HG02623 (cell line): ENCODE measurements at regions not wholly inside any gene's neighbourhood (a gene's known extent, or its start where the extent isn't known, plus 50 kb on each side); places are given as distances from the start of the nearest gene placed in this dataset.

Experiments used
- ATAC-seq: cut with Tn5 transposase; IDR thresholded peaks from one replicate; pipeline ENCODE4 v1.9.1; 2021; ENCODE audit warnings: moderate library complexity; ENCODE audit not compliant: unreplicated experiment

DNA sequence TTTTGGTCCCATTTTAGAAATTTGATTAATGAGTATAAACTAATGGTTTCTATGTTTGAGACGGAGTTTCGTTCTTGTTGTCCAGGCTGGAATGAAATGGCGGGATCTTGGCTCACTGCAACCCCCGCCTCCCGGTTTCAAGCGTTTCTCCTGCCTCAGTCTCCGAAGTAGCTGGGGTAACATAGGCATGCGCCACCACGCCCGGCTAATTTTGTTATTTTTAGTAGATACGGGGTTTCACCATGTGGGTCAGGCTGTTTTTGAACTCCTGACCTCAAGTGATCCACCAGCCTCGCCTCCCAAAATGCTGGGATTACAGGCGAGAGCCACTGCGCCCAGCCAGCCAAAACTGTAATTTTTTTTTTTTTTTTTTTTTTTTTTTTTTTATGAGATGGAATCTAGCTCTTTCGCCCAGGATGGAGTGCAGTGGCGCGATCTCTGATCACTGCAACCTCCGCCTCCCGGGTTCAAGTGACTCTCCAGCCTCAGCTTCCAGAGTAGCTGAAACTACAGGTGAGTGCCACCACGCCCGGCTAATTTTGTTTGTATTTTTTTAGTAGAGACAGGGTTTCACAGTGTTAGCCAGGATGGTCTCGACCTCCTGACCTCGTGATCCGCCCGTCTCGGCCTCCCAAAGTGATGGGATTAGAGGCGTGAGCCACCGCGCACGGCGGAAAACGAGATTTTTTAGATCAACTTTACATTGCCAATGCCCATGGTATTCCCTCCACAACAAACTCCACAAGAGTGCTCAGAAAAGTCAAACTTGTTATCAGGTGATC lies 127.8 kb downstream of the HFE start:
- no peak for ATAC-seq

DNA sequence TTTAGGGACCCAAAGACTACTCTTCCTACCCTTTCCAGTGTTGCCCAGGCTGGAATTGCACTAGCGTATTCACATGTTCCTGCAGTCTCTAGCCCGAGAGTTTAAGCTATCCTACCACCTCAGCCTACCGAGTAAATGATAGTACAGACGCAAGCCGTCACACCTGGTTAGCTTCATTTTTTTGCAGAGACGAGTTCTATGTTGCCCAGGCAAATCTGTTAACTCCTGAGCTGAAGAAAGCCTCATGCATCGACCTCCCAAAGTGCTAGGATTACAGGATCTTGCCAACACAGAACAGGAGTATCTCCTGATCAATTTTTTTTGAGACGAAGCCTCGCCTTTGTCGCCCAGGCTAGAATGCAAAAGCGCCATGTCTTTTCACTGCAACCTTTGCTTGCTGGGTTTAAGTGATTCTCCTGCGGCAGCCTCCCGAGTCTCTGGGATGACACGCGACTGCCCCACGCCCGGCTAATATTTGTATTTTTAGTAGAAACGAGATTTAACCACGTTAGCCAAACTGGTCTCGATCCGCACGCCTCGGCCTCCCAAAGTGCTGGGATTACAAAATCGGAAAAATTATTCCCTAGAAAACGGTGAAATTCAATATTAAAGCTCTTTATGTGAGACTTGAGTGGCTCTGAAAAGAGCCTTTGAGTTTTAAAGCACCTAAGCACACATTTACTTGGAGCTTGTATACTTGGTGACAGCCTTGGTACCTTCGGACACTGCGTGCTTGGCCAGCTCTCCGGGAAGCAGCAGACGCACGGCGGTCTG lies 128.5 kb downstream of the HFE start:
- ATAC-seq, result no peak

- ATAC-seq, result peak; percentile 66
Observed at GRCh38 chr6:26216359-26216885, 129.2 kb downstream of the HFE start.

- ATAC-seq, result peak; percentile 30
Observed at GRCh38 chr6:26216886-26217713, 129.9 kb downstream of the HFE start.

GRCh38 chr6:26217714-26218075 lies 130.5 kb downstream of the HFE start:
- ATAC-seq, result no peak

DNA sequence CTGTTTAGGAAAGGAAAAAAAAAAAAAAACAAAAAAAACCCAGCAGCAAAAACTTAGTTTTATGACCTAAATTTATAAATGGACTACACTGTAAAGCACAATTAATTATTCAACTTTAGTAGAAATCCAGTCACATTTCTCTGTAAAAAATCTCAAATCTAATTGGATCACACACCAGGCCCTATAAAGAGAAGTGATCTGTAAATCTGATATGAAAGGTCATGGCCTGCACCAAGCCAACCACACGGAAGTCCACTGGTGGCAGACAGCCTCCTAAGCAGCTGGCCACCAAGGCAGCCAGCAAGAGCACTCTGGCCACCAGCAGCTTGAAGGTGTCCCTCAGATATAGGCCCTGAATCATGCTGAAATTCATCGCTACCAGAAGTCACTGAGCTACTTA lies 131.6 kb downstream of the HFE start:
- ATAC-seq, result no peak

DNA sequence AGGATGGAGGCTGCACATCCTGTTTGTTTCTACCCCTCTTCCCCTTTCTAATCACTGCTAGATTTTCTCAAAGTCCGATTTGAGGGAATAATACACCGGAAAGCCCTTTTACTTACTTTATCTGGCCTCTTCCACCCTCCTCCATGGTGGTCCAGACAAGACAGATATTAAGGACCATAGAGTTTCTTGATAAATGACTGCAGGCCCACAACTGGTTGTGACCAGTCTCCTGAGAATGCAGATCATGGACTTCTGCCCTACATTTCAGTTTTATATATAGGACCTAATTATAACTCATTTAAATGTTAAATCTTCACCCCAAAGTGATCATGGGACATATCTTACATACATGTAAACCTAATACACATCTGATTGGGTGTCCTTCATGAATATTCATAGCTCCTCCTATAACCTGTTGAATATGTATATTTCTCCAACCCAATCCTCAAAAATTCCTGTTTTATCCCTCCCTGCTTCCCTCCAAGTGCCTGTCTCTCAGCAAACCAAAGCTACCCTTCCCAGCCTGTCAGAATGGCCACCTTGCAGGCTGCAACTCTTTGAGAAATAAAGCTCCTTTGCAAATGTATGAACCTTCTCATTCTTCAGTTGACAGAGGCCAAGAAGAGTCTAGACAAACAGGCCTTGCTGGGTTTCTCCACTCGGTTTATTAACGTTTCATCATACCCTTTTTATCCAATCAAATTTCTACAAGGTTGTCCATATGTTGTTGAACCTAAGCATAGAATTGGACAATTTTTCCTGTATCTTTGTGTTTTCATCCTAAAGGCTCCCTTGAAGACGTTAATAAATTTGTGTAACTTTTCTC lies 133.1 kb downstream of the HFE start:
- no peak for ATAC-seq

GRCh38 chr6:26221186-26221585 lies 134.0 kb downstream of the HFE start:
- ATAC-seq, result no peak

GRCh38 chr6:26222571-26222970 lies 135.3 kb downstream of the HFE start:
- no peak for ATAC-seq

- ATAC-seq, result no peak
Observed at GRCh38 chr6:26223228-26223627, 136.0 kb downstream of the HFE start.

DNA sequence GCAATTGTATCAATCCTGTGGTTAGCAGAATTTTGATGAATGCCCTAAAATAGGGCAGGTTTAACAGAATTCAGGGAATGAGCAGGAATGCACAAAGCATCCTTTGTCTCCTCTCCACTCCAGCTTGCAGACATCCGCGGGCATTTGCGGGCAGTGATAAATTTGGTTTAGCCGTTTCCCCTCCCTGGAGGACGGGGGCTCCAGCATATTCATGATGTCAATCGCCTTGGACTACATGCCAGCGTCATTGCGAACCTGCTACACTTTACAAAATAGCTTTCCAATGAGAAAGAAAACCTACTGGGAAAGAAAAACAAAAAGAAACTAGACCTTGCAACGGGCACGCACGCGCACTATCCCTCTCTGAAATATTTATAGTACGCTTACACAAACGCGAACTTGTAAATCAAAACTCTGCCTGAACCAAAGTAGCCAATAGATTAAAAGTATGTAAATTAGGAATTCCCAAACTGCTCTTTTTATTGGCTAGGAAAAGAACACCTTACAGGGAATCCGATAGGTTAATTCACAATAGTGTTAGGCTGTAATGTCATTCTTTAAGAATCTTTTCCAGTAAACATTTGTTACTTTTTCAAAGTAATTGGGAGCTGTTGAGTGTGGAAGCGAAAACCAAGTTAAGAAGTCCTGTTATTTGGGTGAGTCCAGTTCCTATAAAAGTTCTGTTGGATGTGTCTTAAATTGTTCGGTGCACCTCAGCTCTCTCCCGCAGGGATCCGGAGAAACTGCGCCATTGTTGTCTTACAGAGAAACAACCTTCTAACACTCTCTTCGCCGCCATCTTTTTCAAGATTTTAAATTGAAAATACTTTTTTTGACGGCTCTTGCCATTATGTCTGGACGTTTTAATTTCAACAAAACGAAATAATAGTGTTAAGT lies 136.7 kb downstream of the HFE start:
- peak; percentile 62 for ATAC-seq

GRCh38 chr6:26224547-26224912 lies 137.3 kb downstream of the HFE start:
- no peak for ATAC-seq

DNA sequence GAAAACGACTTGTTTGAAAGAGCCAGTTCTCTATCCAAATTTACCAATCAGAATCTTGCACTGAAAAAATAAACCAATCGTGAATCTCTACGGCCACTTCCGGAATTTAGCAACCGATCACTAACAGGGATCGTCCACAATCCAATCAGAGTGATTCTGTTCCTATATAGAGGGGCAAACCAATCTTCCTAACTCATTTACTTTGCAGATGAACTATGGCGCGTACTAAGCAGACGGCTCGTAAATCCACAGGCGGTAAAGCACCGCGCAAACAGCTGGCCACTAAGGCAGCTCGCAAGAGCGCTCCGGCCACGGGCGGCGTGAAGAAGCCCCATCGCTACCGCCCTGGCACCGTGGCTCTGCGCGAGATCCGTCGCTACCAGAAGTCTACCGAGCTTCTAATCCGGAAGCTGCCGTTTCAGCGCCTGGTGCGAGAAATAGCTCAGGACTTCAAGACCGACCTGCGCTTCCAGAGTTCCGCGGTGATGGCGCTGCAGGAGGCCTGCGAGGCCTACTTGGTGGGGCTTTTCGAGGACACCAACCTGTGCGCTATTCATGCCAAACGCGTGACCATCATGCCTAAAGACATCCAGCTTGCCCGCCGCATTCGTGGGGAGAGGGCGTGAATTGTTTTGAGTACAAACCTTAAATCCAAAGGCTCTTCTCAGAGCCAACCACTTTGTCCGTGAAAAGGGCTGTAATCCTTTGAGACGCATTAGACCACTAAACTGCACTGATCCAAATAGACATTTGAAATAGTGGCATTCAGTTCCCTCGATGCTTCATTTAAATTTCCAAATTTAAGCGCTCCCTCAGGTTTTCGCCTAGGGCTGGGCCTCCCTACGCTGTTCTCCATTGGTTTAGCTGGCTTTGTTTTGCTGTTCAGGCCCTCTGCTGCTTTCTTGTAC lies 138.0 kb downstream of the HFE start:
- no peak for ATAC-seq

DNA sequence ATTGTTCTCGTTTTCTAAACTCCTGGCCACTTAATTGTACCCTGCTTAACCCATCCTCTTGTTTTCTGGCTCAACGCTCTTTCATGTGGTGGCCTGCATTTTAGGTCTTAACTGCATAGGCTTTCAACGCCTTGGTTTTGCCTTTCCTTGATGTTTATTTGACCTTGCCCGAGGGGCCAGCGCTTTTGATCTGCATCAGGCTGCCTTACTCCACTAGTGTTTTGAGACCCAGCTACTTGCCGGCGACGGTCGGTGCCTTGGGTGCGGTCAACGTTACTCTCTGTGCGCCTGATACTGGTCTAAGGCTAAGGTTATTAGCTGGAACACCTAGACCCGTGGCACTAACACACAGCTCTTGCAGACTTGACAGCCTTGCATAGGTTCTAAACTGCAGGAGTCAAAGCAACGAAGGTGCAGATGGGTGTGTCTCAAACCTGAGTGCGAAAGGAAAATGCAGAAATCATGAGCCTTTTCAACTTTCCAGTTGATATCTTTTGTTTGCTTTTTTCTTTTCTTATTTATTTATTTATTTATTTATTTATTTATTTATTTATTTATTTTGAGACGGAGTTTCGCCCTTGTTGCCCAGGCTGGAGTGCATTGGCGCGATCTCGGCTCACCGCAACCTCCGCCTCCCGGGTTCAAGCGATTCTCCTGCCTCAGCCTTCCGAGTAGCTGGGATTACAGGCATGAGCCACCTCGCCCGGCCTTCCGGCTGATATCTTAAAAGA lies 138.8 kb downstream of the HFE start:
- ATAC-seq, result no peak

DNA sequence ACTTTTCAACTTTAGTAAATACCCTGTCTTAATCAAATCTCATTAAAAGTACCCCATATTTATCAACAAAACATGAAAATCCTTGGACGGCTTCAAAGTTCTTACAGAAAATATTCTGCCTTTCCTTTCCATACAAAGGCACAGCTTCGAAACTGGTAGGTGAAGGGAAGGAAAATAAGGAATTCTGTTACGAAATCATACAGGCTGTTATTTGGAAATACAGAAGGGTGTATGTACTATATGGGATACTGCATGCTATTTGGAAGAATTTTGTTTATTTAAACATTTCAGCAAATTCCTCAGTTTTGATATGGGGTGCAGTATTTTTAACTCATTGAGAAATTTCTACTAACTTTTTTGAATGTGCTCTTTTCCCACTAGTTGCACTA lies 138.4 kb upstream of the BTN3A2 start:
- ATAC-seq, result no peak

DNA sequence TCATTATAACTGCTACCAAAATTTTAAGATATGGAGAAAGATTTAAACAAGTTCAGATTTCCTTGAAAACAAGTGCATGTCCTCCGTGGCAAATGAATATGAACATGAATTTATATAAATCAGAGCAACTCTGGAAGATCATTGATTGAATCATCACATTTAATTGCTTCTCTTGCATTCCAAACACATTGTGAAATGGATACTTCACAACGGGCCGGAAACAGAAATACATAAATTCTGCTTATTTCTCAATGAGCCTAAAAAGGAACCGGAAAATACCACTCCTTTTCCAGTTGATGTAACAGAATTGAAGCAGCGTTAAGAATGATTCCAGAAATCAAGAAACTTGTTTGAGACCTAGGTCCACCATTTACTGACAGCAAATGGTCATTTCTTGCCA lies 134.6 kb upstream of the BTN3A2 start:
- no peak for ATAC-seq

DNA sequence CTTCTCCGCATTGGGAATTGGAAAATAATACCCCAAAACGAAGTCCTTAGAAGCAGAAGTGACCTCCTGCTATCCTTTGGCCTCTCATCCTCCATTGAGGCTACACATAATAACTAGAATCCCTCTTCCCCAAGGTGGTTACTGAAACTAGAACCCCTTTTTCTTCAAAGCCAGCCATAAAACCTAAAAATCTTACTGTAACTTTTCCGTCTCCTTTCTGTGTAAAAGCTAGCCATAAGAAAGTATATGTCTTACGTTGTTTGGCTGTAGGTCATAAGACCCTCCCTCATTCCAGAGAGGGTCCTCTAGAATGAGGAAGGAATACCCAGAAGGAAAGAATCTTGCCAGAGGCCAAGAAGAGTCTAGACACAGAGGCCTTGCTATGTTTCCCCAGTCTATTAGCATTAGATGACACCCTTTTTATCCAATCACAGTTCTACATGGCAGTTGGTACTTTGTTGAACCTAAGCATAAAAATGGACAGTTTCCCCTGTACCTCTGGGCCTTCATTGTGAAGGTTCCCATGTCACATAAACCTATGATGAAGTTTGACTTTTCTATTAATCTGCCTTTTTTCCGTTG lies 133.9 kb upstream of the BTN3A2 start:
- no peak for ATAC-seq
